H9 (cell line): ENCODE measurements at regions not wholly inside any gene's neighbourhood (a gene's known extent, or its start where the extent isn't known, plus 50 kb on each side); places are given as distances from the start of the nearest gene placed in this dataset.

ENCODE experiments used
- DNase-seq: peaks from one replicate; pipeline ENCODE4 v3.0.0-alpha.2; 2017
- H2AFZ ChIP-seq: one replicate; pipeline ENCODE4 v1.6.1; 2013; ENCODE audit warnings: mild to moderate bottlenecking, low read length, control low read depth, moderate library complexity
- H2AK5ac ChIP-seq: 2 replicates; pipeline ENCODE4 v1.6.1; 2013; ENCODE audit warnings: low read length, control low read depth, mixed read lengths; ENCODE audit not compliant: insufficient read length
- H2BK120ac ChIP-seq: one replicate; pipeline ENCODE4 v1.6.1; 2013; ENCODE audit warnings: low read depth, mild to moderate bottlenecking, low read length, control low read depth, inconsistent platforms; ENCODE audit not compliant: poor library complexity, severe bottlenecking
- H2BK12ac ChIP-seq: 2 replicates; pipeline ENCODE4 v1.6.1; 2013; ENCODE audit warnings: low read length, control low read depth, mixed read lengths, low read depth; ENCODE audit not compliant: insufficient read length
- H2BK15ac ChIP-seq: 2 replicates; pipeline ENCODE4 v1.6.1; 2013; ENCODE audit warnings: low read depth, low read length, control low read depth
- H2BK20ac ChIP-seq: one replicate; pipeline ENCODE4 v1.6.1; 2013; ENCODE audit warnings: low read depth, mild to moderate bottlenecking, low read length, control low read depth, inconsistent platforms; ENCODE audit not compliant: poor library complexity, severe bottlenecking
- H2BK5ac ChIP-seq: 2 replicates; pipeline ENCODE4 v1.6.1; 2013; ENCODE audit warnings: low read length, control low read depth, mixed read lengths; ENCODE audit not compliant: insufficient read length
- H3K14ac ChIP-seq: 2 replicates; pipeline ENCODE4 v1.6.1; 2013; ENCODE audit warnings: low read length, control low read depth; ENCODE audit not compliant: insufficient read depth
- H3K18ac ChIP-seq: 2 replicates; pipeline ENCODE4 v1.6.1; 2013; ENCODE audit warnings: low read depth, mild to moderate bottlenecking, mixed read lengths, low read length, control low read depth; ENCODE audit not compliant: insufficient read length
- H3K23ac ChIP-seq: 2 replicates; pipeline ENCODE4 v1.6.1; 2013; ENCODE audit warnings: low read length, control low read depth, mixed read lengths, low read depth; ENCODE audit not compliant: insufficient read length
- H3K23me2 ChIP-seq: 2 replicates; pipeline ENCODE4 v1.6.1; 2013; ENCODE audit warnings: low read depth, mild to moderate bottlenecking, mixed read lengths, low read length, control low read depth; ENCODE audit not compliant: insufficient read length, poor library complexity, severe bottlenecking
- H3K27ac ChIP-seq: 2 replicates; pipeline ENCODE4 v1.5.1; 2013; ENCODE audit warnings: low read length, control low read depth, mixed read lengths, low read depth; ENCODE audit not compliant: insufficient read length
- H3K27me3 ChIP-seq: 2 replicates; pipeline ENCODE4 v1.6.1; 2013; ENCODE audit warnings: low read length, control low read depth, inconsistent platforms; ENCODE audit not compliant: insufficient read depth
- H3K4ac ChIP-seq: 2 replicates; pipeline ENCODE4 v1.6.1; 2013; ENCODE audit warnings: low read depth, mild to moderate bottlenecking, control low read depth, inconsistent platforms, low read length, moderate library complexity
- H3K4me1 ChIP-seq: 2 replicates; pipeline ENCODE4 v1.6.1; 2013; ENCODE audit warnings: low read length, control low read depth, inconsistent platforms; ENCODE audit not compliant: insufficient read depth
- H3K4me2 ChIP-seq: 2 replicates; pipeline ENCODE4 v1.6.1; 2013; ENCODE audit warnings: low read length, control low read depth, mixed read lengths; ENCODE audit not compliant: insufficient read length, insufficient read depth
- H3K56ac ChIP-seq: 2 replicates; pipeline ENCODE4 v1.6.1; 2013; ENCODE audit warnings: low read depth, mild to moderate bottlenecking, mixed read lengths, low read length, control low read depth; ENCODE audit not compliant: insufficient read length
- H3K79me1 ChIP-seq: 2 replicates; pipeline ENCODE4 v1.6.1; 2013; ENCODE audit warnings: low read depth, mild to moderate bottlenecking, moderate library complexity, low read length, control low read depth, inconsistent platforms; ENCODE audit not compliant: insufficient read depth, poor library complexity, severe bottlenecking
- H3K79me2 ChIP-seq: 2 replicates; pipeline ENCODE4 v1.6.1; 2013; ENCODE audit warnings: low read length, control low read depth, inconsistent platforms; ENCODE audit not compliant: insufficient read depth
- H3K9ac ChIP-seq: 2 replicates; pipeline ENCODE4 v1.6.1; 2013; ENCODE audit warnings: low read length, control low read depth, mixed read lengths; ENCODE audit not compliant: insufficient read length; ENCODE audit errors: extremely low read depth
- H3K9me3 ChIP-seq: one replicate; pipeline ENCODE4 v1.6.1; 2013; ENCODE audit warnings: low read depth, low read length, inconsistent platforms; ENCODE audit not compliant: control insufficient read depth
- H3T11ph ChIP-seq: one replicate; pipeline ENCODE4 v1.6.1; 2013; ENCODE audit warnings: mild to moderate bottlenecking, low read length, control low read depth, inconsistent platforms
- H4K20me1 ChIP-seq: one replicate; pipeline ENCODE4 v1.6.1; 2013; ENCODE audit not compliant: control insufficient read depth, insufficient read length, insufficient read depth
- H4K5ac ChIP-seq: 2 replicates; pipeline ENCODE4 v1.6.1; 2013; ENCODE audit warnings: low read depth, mild to moderate bottlenecking, mixed read lengths, low read length, control low read depth; ENCODE audit not compliant: insufficient read length
- H4K8ac ChIP-seq: replicated peaks from 2 replicates; pipeline ENCODE4 v1.6.1; 2013; ENCODE audit warnings: low read length, control low read depth, mixed read lengths, low read depth; ENCODE audit not compliant: insufficient read length
- H4K91ac ChIP-seq: 2 replicates; pipeline ENCODE4 v1.6.1; 2013; ENCODE audit warnings: low read depth, mild to moderate bottlenecking, moderate library complexity, mixed read lengths, low read length, control low read depth; ENCODE audit not compliant: insufficient read length
- H3K27ac Mint-ChIP-seq, 3 experiments: 2 replicates in 2 of 3; 3 replicates in 1 of 3; pipeline ENCODE4 v1.8.0; 2020 to 2021; ENCODE audit warnings: mixed read lengths in 3 of 3, mild to moderate bottlenecking in 1 of 3, moderate library complexity in 1 of 3
- H3K27me3 Mint-ChIP-seq: 2 replicates; pipeline ENCODE4 v1.8.0; 2021; ENCODE audit warnings: low read depth, mild to moderate bottlenecking, moderate library complexity, mixed read lengths
- H3K36me3 Mint-ChIP-seq, 3 experiments: 2 replicates in 2 of 3; 3 replicates in 1 of 3; pipeline ENCODE4 v1.8.0; 2020 to 2021; ENCODE audit warnings: low read depth in 3 of 3, mixed read lengths in 3 of 3; ENCODE audit not compliant: insufficient read depth in 1 of 3
- H3K4me1 Mint-ChIP-seq, 2 experiments: 2 replicates each; pipeline ENCODE4 v1.8.0; 2020; ENCODE audit warnings: mixed read lengths in 2 of 2
- H3K4me3 Mint-ChIP-seq, 2 experiments: 2 replicates in 1 of 2; 3 replicates in 1 of 2; pipeline ENCODE4 v1.8.0; 2020 to 2021; ENCODE audit warnings: mild to moderate bottlenecking in 2 of 2, mixed read lengths in 2 of 2, moderate library complexity in 1 of 2
- H3K9me3 Mint-ChIP-seq, 2 experiments: 2 replicates in 1 of 2; 3 replicates in 1 of 2; pipeline ENCODE4 v1.8.0; 2020; ENCODE audit warnings: mild to moderate bottlenecking in 2 of 2, mixed read lengths in 2 of 2, moderate library complexity in 1 of 2
- CTCF ChIP-seq: fragments of 200-600 bp; sonication (generic); conservative IDR thresholded peaks from 3 replicates; pipeline ENCODE4 v1.8.0; 2021; ENCODE audit warnings: antibody characterized with exemption, mild to moderate bottlenecking
- WGBS: extraction: QIAGEN DNeasy Blood & Tissue Kit; methylation state at CpG from one replicate; pipeline ENCODE4 v1.1.7; 2013; ENCODE audit warnings: missing lambda C conversion rate, low lambda C conversion rate, mixed read lengths; ENCODE audit not compliant: insufficient read length; ENCODE audit errors: extremely low coverage; 5-methylcytosine and 5-hydroxymethylcytosine counted together

GRCh38 chr15:91385311-91385710, 285.3 kb downstream of the SV2B start:
- Histone ChIP-seq H4K91ac (no peak overlapping the region), H3K56ac (no peak overlapping the region), H3K23ac (no peak overlapping the region), H3K4ac (no peak overlapping the region), H2BK20ac (no peak overlapping the region), H4K5ac (no peak overlapping the region), H2AFZ (no peak overlapping the region), H2BK5ac (no peak overlapping the region), H2AK5ac (no peak overlapping the region), H3K18ac (no peak overlapping the region), H2BK12ac (no peak overlapping the region), H2BK15ac (no peak overlapping the region), H3K9me3 (no peaks in the 10 kb centered on the region), H3K27me3 (no peaks in the 10 kb centered on the region), H4K8ac (no peak overlapping the region), H2BK120ac (no peak overlapping the region), H3K79me1 (no peaks in the 10 kb centered on the region), H3K4me2 (no peak overlapping the region), H4K20me1 (no peaks in the 10 kb centered on the region), H3K9ac (no peak overlapping the region), H3T11ph (no peak overlapping the region), H3K14ac (no peak overlapping the region), H3K27ac (no peak overlapping the region), H3K4me1 (no peaks in the 10 kb centered on the region; the same call in 1 of the 2 replicates), H3K79me2 (no peaks in the 10 kb centered on the region), H3K23me2 (no peaks in the 10 kb centered on the region)
- Mint-ChIP-seq H3K4me1 (peaks cover 0 to 11% of the 10 kb centered on the region in 2 experiments; a peak in 2 of 4 replicates), H3K27ac (no peak overlapping the region), H3K9me3 (peaks cover 7 to 8% of the 10 kb centered on the region in 2 experiments; a peak in 4 of 5 replicates), H3K36me3 (no peaks in the 10 kb centered on the region), H3K4me3 (no peak overlapping the region), H3K27me3 (no peaks in the 10 kb centered on the region)
- no peak for TF ChIP-seq CTCF
- DNase-seq = no peak
- WGBS = no CpG with 5 or more reads among the region's 1 CpG
